Small intestine (tissue), 7 donors: ENCODE measurements at regions not wholly inside any gene's neighbourhood (a gene's known extent, or its start where the extent isn't known, plus 50 kb on each side); places are given as distances from the start of the nearest gene placed in this dataset.
A peak's percentile ranks its signal among the peaks of the same experiment; 100 is the strongest.

Experiments used
- DNase-seq, 2 donors: peaks; one replicate each; pipeline versions ENCODE4 v3.0.0 to v3.0.0-alpha.2; 2013
- FAIRE-seq: peaks from 2 replicates; lab custom pipeline; 2012; peaks lifted over from hg19 to GRCh38; lab: Jason Lieb, UNC
- H3K27ac ChIP-seq, 3 donors: one replicate each; pipeline ENCODE4 v1.5.1; 2013; ENCODE audit warnings: low read length in 2 of 3, mild to moderate bottlenecking in 2 of 3, control low read depth in 1 of 3, inconsistent platforms in 1 of 3, low read depth in 1 of 3, moderate library complexity in 1 of 3
- H3K27me3 ChIP-seq, 3 donors: one replicate each; pipeline ENCODE4 v1.6.1; 2013; ENCODE audit warnings: low read length in 3 of 3, inconsistent platforms in 1 of 3; ENCODE audit not compliant: control insufficient read depth in 3 of 3, insufficient read depth in 3 of 3
- H3K36me3 ChIP-seq, 3 donors: one replicate each; pipeline ENCODE4 v1.6.1; 2013; ENCODE audit warnings: low read length in 3 of 3, inconsistent platforms in 1 of 3, low read depth in 1 of 3, mild to moderate bottlenecking in 1 of 3, moderate library complexity in 1 of 3; ENCODE audit not compliant: control insufficient read depth in 3 of 3, insufficient read depth in 2 of 3
- H3K4me1 ChIP-seq, 3 donors: one replicate each; pipeline ENCODE4 v1.6.1; 2013; ENCODE audit warnings: low read length in 2 of 3, inconsistent platforms in 1 of 3, low read depth in 1 of 3, mild to moderate bottlenecking in 1 of 3, moderate library complexity in 1 of 3; ENCODE audit not compliant: control insufficient read depth in 3 of 3, insufficient read depth in 2 of 3
- H3K4me3 ChIP-seq, 3 donors: one replicate each; pipeline ENCODE4 v1.5.1; 2013; ENCODE audit warnings: low read length in 3 of 3, control low read depth in 1 of 3, inconsistent platforms in 1 of 3, low read depth in 1 of 3, mild to moderate bottlenecking in 1 of 3, moderate library complexity in 1 of 3
- H3K9me3 ChIP-seq, 2 donors: one replicate each; pipeline ENCODE4 v1.6.1; 2013; ENCODE audit warnings: low read depth in 1 of 2, low read length in 1 of 2; ENCODE audit not compliant: control insufficient read depth in 2 of 2, insufficient read depth in 1 of 2
- WGBS, 3 donors: extraction: QIAGEN DNeasy Blood & Tissue Kit; methylation state at CpG; one replicate each; pipeline ENCODE4 v1.1.7; 2013; 5-methylcytosine and 5-hydroxymethylcytosine counted together
- donor health status: healthy with polysubstance abuse.
- donor health status: control.
- donor health status: control.
- donor health status: Bipolar disorder and iron deficiency.
- donor health status: healthy.

GRCh38 chr3:157633241-157633640, 130.0 kb upstream of the VEPH1 start:
- FAIRE-seq (no peak), DNase-seq (no peak)
- no peaks in the 10 kb centered on the region for H3K9me3 ChIP-seq
- peaks cover 0 to 13% (median 2%) of the 10 kb centered on the region in 3 donors for H3K27me3 ChIP-seq
- no peaks in the 10 kb centered on the region for H3K4me1 ChIP-seq
- 66 to 74% (median 66%) methylated on average over 2 of the region's 2 CpGs for WGBS, 3 donors
- H3K27ac ChIP-seq: no peak overlapping the region
- H3K4me3 ChIP-seq: no peak overlapping the region
- H3K36me3 ChIP-seq: no peaks in the 10 kb centered on the region

- H3K36me3 ChIP-seq: no peaks in the 10 kb centered on the region
- no peak overlapping the region for H3K27ac ChIP-seq
- no peaks in the 10 kb centered on the region for H3K9me3 ChIP-seq
- H3K27me3 ChIP-seq: peaks cover 0 to 13% (median 2%) of the 10 kb centered on the region in 3 donors
- 18 to 42% (median 36%) methylated on average over 3 of the region's 3 CpGs for WGBS, 3 donors
- DNase-seq: no peak
- no peak overlapping the region for H3K4me3 ChIP-seq
- FAIRE-seq: no peak
- no peaks in the 10 kb centered on the region for H3K4me1 ChIP-seq
Observed at GRCh38 chr3:157632075-157632474, 128.9 kb upstream of the VEPH1 start.

- H3K27me3 ChIP-seq: peaks cover 0 to 13% (median 2%) of the 10 kb centered on the region in 3 donors
- H3K9me3 ChIP-seq: no peaks in the 10 kb centered on the region
- no peak for FAIRE-seq
- no peaks in the 10 kb centered on the region for H3K36me3 ChIP-seq
- 14 to 33% (median 29%) methylated on average over 8 of the region's 8 CpGs for WGBS, 3 donors
- no peaks in the 10 kb centered on the region for H3K4me1 ChIP-seq
- no peak overlapping the region for H3K4me3 ChIP-seq
- no peak for DNase-seq
- H3K27ac ChIP-seq: no peak overlapping the region
Observed at GRCh38 chr3:157631478-157631877, 128.3 kb upstream of the VEPH1 start.

GRCh38 chr3:157626817-157627216, 123.6 kb upstream of the VEPH1 start:
- no peak overlapping the region for H3K4me3 ChIP-seq
- FAIRE-seq: no peak
- H3K36me3 ChIP-seq: no peaks in the 10 kb centered on the region
- no peak for DNase-seq
- H3K4me1 ChIP-seq: no peaks in the 10 kb centered on the region
- H3K9me3 ChIP-seq: no peaks in the 10 kb centered on the region
- no peak overlapping the region for H3K27ac ChIP-seq
- H3K27me3 ChIP-seq: peaks cover 0 to 16% (median 2%) of the 10 kb centered on the region in 3 donors
- 32 to 70% (median 38%) methylated on average over 3 of the region's 3 CpGs for WGBS, 3 donors

GRCh38 chr3:157624801-157625200, 121.6 kb upstream of the VEPH1 start:
- Histone ChIP-seq H3K4me3 (no peak overlapping the region), H3K36me3 (no peaks in the 10 kb centered on the region), H3K27me3 (peaks cover 0 to 6% (median 2%) of the 10 kb centered on the region in 3 donors), H3K4me1 (no peaks in the 10 kb centered on the region), H3K9me3 (no peaks in the 10 kb centered on the region), H3K27ac (no peak overlapping the region)
- FAIRE-seq: no peak
- DNase-seq: no peak
- WGBS, 3 donors: 63 to 78% (median 67%) methylated on average over 2 of the region's 2 CpGs

- Histone ChIP-seq H3K36me3 (no peaks in the 10 kb centered on the region), H3K27me3 (peaks cover 0 to 4% (median 3%) of the 10 kb centered on the region in 3 donors), H3K4me1 (no peaks in the 10 kb centered on the region), H3K27ac (no peak overlapping the region), H3K4me3 (no peak overlapping the region), H3K9me3 (no peaks in the 10 kb centered on the region)
- FAIRE-seq (no peak), DNase-seq (no peak)
- WGBS, 3 donors: 68 to 89% (median 86%) methylated on average over 4 of the region's 4 CpGs
Observed at GRCh38 chr3:157618886-157619285, 115.7 kb upstream of the VEPH1 start.

- peaks cover 0 to 4% (median 3%) of the 10 kb centered on the region in 3 donors for H3K27me3 ChIP-seq
- no peaks in the 10 kb centered on the region for H3K9me3 ChIP-seq
- H3K27ac ChIP-seq: no peak overlapping the region
- DNase-seq (peak; percentile 63 to 66), FAIRE-seq (no peak)
- no peaks in the 10 kb centered on the region for H3K4me1 ChIP-seq
- no peak overlapping the region for H3K4me3 ChIP-seq
- H3K36me3 ChIP-seq: no peaks in the 10 kb centered on the region
- 19 to 21% (median 21%) methylated on average over 6 of the region's 6 CpGs for WGBS, 3 donors
Observed at GRCh38 chr3:157618075-157618760, 115.0 kb upstream of the VEPH1 start.

GRCh38 chr3:157614896-157615295, 111.7 kb upstream of the VEPH1 start:
- no peak overlapping the region for H3K27ac ChIP-seq
- FAIRE-seq: no peak
- H3K36me3 ChIP-seq: no peaks in the 10 kb centered on the region
- no peaks in the 10 kb centered on the region for H3K9me3 ChIP-seq
- no peaks in the 10 kb centered on the region for H3K4me1 ChIP-seq
- no peak overlapping the region for H3K4me3 ChIP-seq
- WGBS, 3 donors: 16 to 27% (median 22%) methylated on average over 2 of the region's 2 CpGs
- DNase-seq: no peak
- peaks cover 0 to 2% (median 0%) of the 10 kb centered on the region in 3 donors for H3K27me3 ChIP-seq
